HG02870 (cell line): ENCODE measurements at regions not wholly inside any gene's neighbourhood (a gene's known extent, or its start where the extent isn't known, plus 50 kb on each side); places are given as distances from the start of the nearest gene placed in this dataset.

Experiments
- ATAC-seq: cut with Tn5 transposase; IDR thresholded peaks from one replicate; pipeline ENCODE4 v1.9.1; 2021; ENCODE audit warnings: mild to moderate bottlenecking, moderate library complexity; ENCODE audit not compliant: unreplicated experiment

- ATAC-seq, result no peak
Observed at GRCh38 chr1:55334797-55335196, 119.6 kb upstream of the USP24 start.

- ATAC-seq, result no peak
Observed at GRCh38 chr1:55334160-55334559, 119.0 kb upstream of the USP24 start.

- ATAC-seq, result no peak
Observed at GRCh38 chr1:55333461-55333860, 118.3 kb upstream of the USP24 start.

- ATAC-seq, result no peak
Observed at GRCh38 chr1:55331351-55331750, 116.2 kb upstream of the USP24 start.

- ATAC-seq, result no peak
Observed at GRCh38 chr1:55329808-55330432, 114.8 kb upstream of the USP24 start.

- ATAC-seq, result no peak
Observed at GRCh38 chr1:55329091-55329490, 113.9 kb upstream of the USP24 start.

GRCh38 chr1:55326496-55327243 lies 111.5 kb upstream of the USP24 start:
- no peak for ATAC-seq

GRCh38 chr1:55323760-55324159 lies 108.6 kb upstream of the USP24 start:
- ATAC-seq, result no peak

- ATAC-seq, result no peak
Observed at GRCh38 chr1:55322842-55323241, 107.7 kb upstream of the USP24 start.

GRCh38 chr1:55321942-55322341 lies 106.8 kb upstream of the USP24 start:
- ATAC-seq, result no peak

- ATAC-seq, result no peak
Observed at GRCh38 chr1:55320891-55321290, 105.7 kb upstream of the USP24 start.

GRCh38 chr1:55318116-55318817 lies 103.1 kb upstream of the USP24 start:
- no peak for ATAC-seq

GRCh38 chr1:55317673-55318072 lies 102.5 kb upstream of the USP24 start:
- no peak for ATAC-seq

- no peak for ATAC-seq
Observed at GRCh38 chr1:55316947-55317662, 101.9 kb upstream of the USP24 start.

- ATAC-seq, result no peak
Observed at GRCh38 chr1:55316502-55316901, 101.3 kb upstream of the USP24 start.

- ATAC-seq, result no peak
Observed at GRCh38 chr1:55315552-55315951, 100.4 kb upstream of the USP24 start.

GRCh38 chr1:55314740-55315139 lies 99.6 kb upstream of the USP24 start:
- no peak for ATAC-seq

- no peak for ATAC-seq
Observed at GRCh38 chr1:55313903-55314302, 98.7 kb upstream of the USP24 start.

- ATAC-seq, result no peak
Observed at GRCh38 chr1:55311979-55312378, 96.8 kb upstream of the USP24 start.

GRCh38 chr1:55311057-55311641 lies 96.0 kb upstream of the USP24 start:
- ATAC-seq, result no peak

GRCh38 chr1:55310505-55310971 lies 95.4 kb upstream of the USP24 start:
- no peak for ATAC-seq
